Uterus (tissue), 3 donors: ENCODE measurements at regions not wholly inside any gene's neighbourhood (a gene's known extent, or its start where the extent isn't known, plus 50 kb on each side); places are given as distances from the start of the nearest gene placed in this dataset.

Source experiments
- DNase-seq, 2 donors: peaks; one replicate each; pipeline ENCODE4 v3.0.0-alpha.2; 2019 to 2020
- H3K27ac ChIP-seq, 2 donors: fragments of 200-600 bp; sonication (generic); 1 replicate in 1 of 2; 2 replicates in 1 of 2; pipeline ENCODE4 v1.5.1; 2016 to 2018
- H3K27me3 ChIP-seq, 2 donors: fragments of 200-600 bp; sonication (generic); one replicate each; pipeline ENCODE4 v1.5.1; 2018 to 2019; ENCODE audit warnings: control low read depth in 1 of 2
- H3K36me3 ChIP-seq, 2 donors: fragments of 200-600 bp; sonication (generic); one replicate each; pipeline ENCODE4 v1.5.1; 2019; ENCODE audit warnings: control low read depth in 1 of 2
- H3K4me1 ChIP-seq, 2 donors: fragments of 200-600 bp; sonication (generic); one replicate each; pipeline ENCODE4 v1.5.1; 2018 to 2019; ENCODE audit warnings: control low read depth in 1 of 2
- H3K4me3 ChIP-seq, 2 donors: fragments of 200-600 bp; sonication (generic); 1 replicate in 1 of 2; 2 replicates in 1 of 2; pipeline ENCODE4 v1.5.1; 2018 to 2019; ENCODE audit warnings: mild to moderate bottlenecking in 1 of 2
- H3K9me3 ChIP-seq, 2 donors: fragments of 200-600 bp; sonication (generic); one replicate each; pipeline ENCODE4 v1.5.1; 2019; ENCODE audit warnings: control low read depth in 1 of 2
- POLR2A ChIP-seq, 2 donors: fragments of 450-650 bp; IDR thresholded peaks; one replicate each; pipeline ENCODE4 v1.6.1; 2016; ENCODE audit warnings: antibody characterized with exemption in 2 of 2, mild to moderate bottlenecking in 1 of 2, moderate library complexity in 1 of 2
- intact Hi-C: fragments of 100-400 bp; cut with DNase I; formaldehyde crosslinking; loops from one replicate; pipeline ENCODE4 v1.15.1; 2023; ENCODE audit warnings: low total_unique reads
- TF ChIP-seq, protein P1 (sequence below), 4 experiments: fragments of 200-600 bp in 2 of 4; fragments of 450-650 bp in 2 of 4; sonication (generic) in 2 of 4; IDR thresholded peaks; one replicate each; pipeline ENCODE4 v1.5.1; 2016 to 2019; ENCODE audit warnings: antibody characterized with exemption in 4 of 4, mild to moderate bottlenecking in 2 of 4, moderate library complexity in 1 of 4
- donor health status: DM: yes; HTN: yes; CAD: no.

DNA sequence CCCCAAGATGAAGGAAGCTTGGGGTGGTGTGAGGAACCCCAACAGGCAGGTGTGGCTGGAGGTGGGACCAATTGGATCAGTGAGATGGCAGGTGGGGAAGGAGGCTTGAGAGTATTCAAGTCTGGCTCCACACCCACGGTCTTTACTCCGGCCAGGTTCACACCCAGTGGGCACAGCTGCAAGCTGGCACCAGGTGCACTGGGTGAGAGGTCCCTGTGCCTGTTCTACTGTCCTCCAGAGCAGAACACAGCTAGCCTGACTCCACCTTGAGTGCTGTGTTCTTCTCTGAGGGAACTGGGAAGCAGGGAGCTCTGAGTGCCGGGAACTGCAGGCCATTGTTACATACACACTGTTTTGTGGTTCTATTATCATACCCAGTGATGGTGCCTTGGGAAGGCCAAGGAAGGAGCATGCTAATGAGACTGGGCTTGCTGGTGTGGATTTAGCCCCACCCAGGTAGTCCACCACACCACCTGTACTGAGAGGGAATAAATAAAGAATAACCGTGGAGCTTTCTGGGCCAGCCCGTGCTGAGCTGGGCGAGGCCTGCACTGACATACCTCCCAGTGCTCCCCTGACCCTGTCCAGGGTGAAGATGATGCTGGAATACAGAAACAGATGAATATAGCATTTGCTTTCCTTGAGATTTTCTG is 93.4 kb downstream of the ABHD5 start:
- Histone ChIP-seq H3K36me3 (no peaks in the 10 kb centered on the region), H3K27me3 (no peaks in the 10 kb centered on the region), H3K4me1 (no peaks in the 10 kb centered on the region), H3K27ac (no peak overlapping the region), H3K9me3 (no peaks in the 10 kb centered on the region), H3K4me3 (no peak overlapping the region)
- intact Hi-C loops: no loop called here
- no peak for DNase-seq
- no peak for TF ChIP-seq POLR2A (IDR thresholded peaks at IDR 0.05)
- TF ChIP-seq, protein P1, sequence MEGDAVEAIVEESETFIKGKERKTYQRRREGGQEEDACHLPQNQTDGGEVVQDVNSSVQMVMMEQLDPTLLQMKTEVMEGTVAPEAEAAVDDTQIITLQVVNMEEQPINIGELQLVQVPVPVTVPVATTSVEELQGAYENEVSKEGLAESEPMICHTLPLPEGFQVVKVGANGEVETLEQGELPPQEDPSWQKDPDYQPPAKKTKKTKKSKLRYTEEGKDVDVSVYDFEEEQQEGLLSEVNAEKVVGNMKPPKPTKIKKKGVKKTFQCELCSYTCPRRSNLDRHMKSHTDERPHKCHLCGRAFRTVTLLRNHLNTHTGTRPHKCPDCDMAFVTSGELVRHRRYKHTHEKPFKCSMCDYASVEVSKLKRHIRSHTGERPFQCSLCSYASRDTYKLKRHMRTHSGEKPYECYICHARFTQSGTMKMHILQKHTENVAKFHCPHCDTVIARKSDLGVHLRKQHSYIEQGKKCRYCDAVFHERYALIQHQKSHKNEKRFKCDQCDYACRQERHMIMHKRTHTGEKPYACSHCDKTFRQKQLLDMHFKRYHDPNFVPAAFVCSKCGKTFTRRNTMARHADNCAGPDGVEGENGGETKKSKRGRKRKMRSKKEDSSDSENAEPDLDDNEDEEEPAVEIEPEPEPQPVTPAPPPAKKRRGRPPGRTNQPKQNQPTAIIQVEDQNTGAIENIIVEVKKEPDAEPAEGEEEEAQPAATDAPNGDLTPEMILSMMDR (IDR thresholded peaks at IDR 0.05): no peak

DNA sequence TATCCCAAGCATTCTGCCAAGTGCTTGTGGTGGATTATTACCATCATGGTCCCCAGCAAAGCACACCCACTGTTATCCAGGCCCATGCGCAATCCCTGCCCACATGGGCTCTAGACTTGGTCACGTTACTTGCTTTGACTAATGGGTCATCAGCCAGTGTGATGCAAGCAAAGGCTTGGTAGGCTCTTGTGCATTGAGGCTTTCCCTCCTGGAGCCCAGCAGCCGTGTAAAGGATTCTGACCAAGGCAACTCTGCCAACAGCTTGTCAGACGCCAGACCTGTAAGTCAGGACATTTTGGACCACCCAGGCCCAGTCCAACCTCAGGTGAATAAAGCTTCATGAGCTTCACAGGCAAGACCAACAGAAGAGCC is 93.9 kb downstream of the ABHD5 start:
- DNase-seq: no peak
- Histone ChIP-seq H3K36me3 (no peaks in the 10 kb centered on the region), H3K4me1 (no peaks in the 10 kb centered on the region), H3K27ac (no peak overlapping the region), H3K27me3 (no peaks in the 10 kb centered on the region), H3K4me3 (no peak overlapping the region), H3K9me3 (no peaks in the 10 kb centered on the region)
- intact Hi-C loops: no loop called here
- TF ChIP-seq, protein P1 (IDR thresholded peaks at IDR 0.05): no peak
- no peak for TF ChIP-seq POLR2A (IDR thresholded peaks at IDR 0.05)

- Histone ChIP-seq H3K27ac (no peak overlapping the region), H3K9me3 (no peaks in the 10 kb centered on the region), H3K4me3 (no peak overlapping the region), H3K27me3 (no peaks in the 10 kb centered on the region), H3K4me1 (no peaks in the 10 kb centered on the region), H3K36me3 (no peaks in the 10 kb centered on the region)
- no peak for TF ChIP-seq POLR2A (IDR thresholded peaks at IDR 0.05)
- TF ChIP-seq, protein P1 (IDR thresholded peaks at IDR 0.05): no peak
- DNase-seq: no peak
- intact Hi-C loops: no loop called here
Observed at GRCh38 chr3:43785551-43785950, 94.8 kb downstream of the ABHD5 start.

- intact Hi-C loops: no loop called here
- Histone ChIP-seq H3K36me3 (no peaks in the 10 kb centered on the region), H3K27ac (no peak overlapping the region), H3K4me3 (no peak overlapping the region), H3K4me1 (no peaks in the 10 kb centered on the region), H3K9me3 (no peaks in the 10 kb centered on the region), H3K27me3 (no peaks in the 10 kb centered on the region)
- TF ChIP-seq, protein P1 (IDR thresholded peaks at IDR 0.05): no peak
- no peak for TF ChIP-seq POLR2A (IDR thresholded peaks at IDR 0.05)
- DNase-seq: no peak
Observed at GRCh38 chr3:43786102-43786501, 95.4 kb downstream of the ABHD5 start.

GRCh38 chr3:43786526-43787305 is 96.0 kb downstream of the ABHD5 start:
- Histone ChIP-seq H3K36me3 (no peaks in the 10 kb centered on the region), H3K27ac (no peak overlapping the region), H3K27me3 (no peaks in the 10 kb centered on the region), H3K4me1 (no peaks in the 10 kb centered on the region), H3K9me3 (no peaks in the 10 kb centered on the region), H3K4me3 (no peak overlapping the region)
- intact Hi-C loops: no loop called here
- DNase-seq: no peak
- TF ChIP-seq, protein P1 (IDR thresholded peaks at IDR 0.05): no peak
- no peak for TF ChIP-seq POLR2A (IDR thresholded peaks at IDR 0.05)
